ENCODE measurements at regions not wholly inside any gene's neighbourhood (a gene's known extent, or its start where the extent isn't known, plus 50 kb on each side); places are given as distances from the start of the nearest gene placed in this dataset.

- TF ChIP-seq, protein P1, sequence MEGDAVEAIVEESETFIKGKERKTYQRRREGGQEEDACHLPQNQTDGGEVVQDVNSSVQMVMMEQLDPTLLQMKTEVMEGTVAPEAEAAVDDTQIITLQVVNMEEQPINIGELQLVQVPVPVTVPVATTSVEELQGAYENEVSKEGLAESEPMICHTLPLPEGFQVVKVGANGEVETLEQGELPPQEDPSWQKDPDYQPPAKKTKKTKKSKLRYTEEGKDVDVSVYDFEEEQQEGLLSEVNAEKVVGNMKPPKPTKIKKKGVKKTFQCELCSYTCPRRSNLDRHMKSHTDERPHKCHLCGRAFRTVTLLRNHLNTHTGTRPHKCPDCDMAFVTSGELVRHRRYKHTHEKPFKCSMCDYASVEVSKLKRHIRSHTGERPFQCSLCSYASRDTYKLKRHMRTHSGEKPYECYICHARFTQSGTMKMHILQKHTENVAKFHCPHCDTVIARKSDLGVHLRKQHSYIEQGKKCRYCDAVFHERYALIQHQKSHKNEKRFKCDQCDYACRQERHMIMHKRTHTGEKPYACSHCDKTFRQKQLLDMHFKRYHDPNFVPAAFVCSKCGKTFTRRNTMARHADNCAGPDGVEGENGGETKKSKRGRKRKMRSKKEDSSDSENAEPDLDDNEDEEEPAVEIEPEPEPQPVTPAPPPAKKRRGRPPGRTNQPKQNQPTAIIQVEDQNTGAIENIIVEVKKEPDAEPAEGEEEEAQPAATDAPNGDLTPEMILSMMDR (IDR thresholded peaks at IDR 0.05 in 2 of 3, conservative IDR thresholded peaks at IDR 0.05 in 1 of 3; ENCODE audit: borderline replicate concordance in 1 of 3, insufficient read depth in 1 of 3, low read depth in 2 of 3, low read length in 2 of 3), result no peak
- TF ChIP-seq EZH2 (IDR thresholded peaks at IDR 0.05), result no peak
- TF ChIP-seq ZNF274 (IDR thresholded peaks at IDR 0.05; ENCODE audit: low read depth, low read length), result no peak
- no peak for TF ChIP-seq POLR2A (IDR thresholded peaks at IDR 0.05; ENCODE audit: borderline replicate concordance, extremely low read depth, insufficient read depth, insufficient read length)
- no peak for TF ChIP-seq YY1 (IDR thresholded peaks at IDR 0.05; ENCODE audit: extremely low read depth, insufficient replicate concordance, low read depth, low read length)
- no peak for TF ChIP-seq MAX (IDR thresholded peaks at IDR 0.05)
Observed at GRCh38 chr1:157278383-157279137, 140.4 kb upstream of the ETV3 start.
